Stomach (tissue), 8 donors: ENCODE measurements at regions not wholly inside any gene's neighbourhood (a gene's known extent, or its start where the extent isn't known, plus 50 kb on each side); places are given as distances from the start of the nearest gene placed in this dataset.

Source experiments
- DNase-seq, 2 donors: peaks; one replicate each; pipeline versions ENCODE4 v3.0.0 to v3.0.0-alpha.2; 2013 to 2019
- H3K27ac ChIP-seq, 5 donors: fragments of 200-600 bp in 4 of 5; sonication (generic) in 4 of 5; one replicate each; pipeline ENCODE4 v1.5.1; 2013 to 2019; ENCODE audit warnings: mild to moderate bottlenecking in 1 of 5, moderate library complexity in 1 of 5
- H3K27me3 ChIP-seq, 3 donors: fragments of 200-600 bp; sonication (generic); one replicate each; pipeline ENCODE4 v1.5.1; 2017 to 2019; ENCODE audit warnings: mixed run types in 1 of 3
- H3K36me3 ChIP-seq, 4 donors: fragments of 200-600 bp; sonication (generic); 1 replicate in 3 of 4; 2 replicates in 1 of 4; pipeline ENCODE4 v1.5.1; 2016 to 2019
- H3K4me1 ChIP-seq, 4 donors: fragments of 200-600 bp; sonication (generic); one replicate each; pipeline ENCODE4 v1.5.1; 2016 to 2019
- H3K4me3 ChIP-seq, 4 donors: fragments of 200-600 bp; sonication (generic) in 3 of 4; one replicate each; pipeline ENCODE4 v1.5.1; 2016 to 2019; ENCODE audit warnings: mild to moderate bottlenecking in 1 of 4
- H3K9me3 ChIP-seq, 4 donors: fragments of 200-600 bp; sonication (generic); one replicate each; pipeline ENCODE4 v1.5.1; 2016 to 2019
- CTCF ChIP-seq, 7 experiments: fragments of 450-650 bp in 4 of 7; fragments of 200-600 bp in 3 of 7; sonication (generic) in 3 of 7; IDR thresholded peaks; one replicate each; pipeline ENCODE4 v1.5.1; 2016 to 2019; ENCODE audit warnings: antibody characterized with exemption in 7 of 7, control low read depth in 2 of 7, mild to moderate bottlenecking in 1 of 7
- EP300 ChIP-seq: sonication (generic); formaldehyde crosslinking; IDR thresholded peaks from one replicate; pipeline ENCODE4 v1.6.1; 2017; ENCODE audit warnings: antibody characterized with exemption
- POLR2A ChIP-seq, 4 donors: fragments of 450-650 bp; IDR thresholded peaks; one replicate each; pipeline ENCODE4 v1.6.1; 2016; ENCODE audit warnings: antibody characterized with exemption in 4 of 4, control low read depth in 2 of 4, mild to moderate bottlenecking in 1 of 4, moderate library complexity in 1 of 4
- POLR2AphosphoS5 ChIP-seq, 3 donors: sonication (generic); formaldehyde crosslinking; IDR thresholded peaks; one replicate each; pipeline ENCODE4 v1.6.1; 2016; ENCODE audit warnings: antibody characterized with exemption in 3 of 3
- WGBS, 5 donors: extraction: QIAGEN DNeasy Blood & Tissue Kit in 3 of 5; methylation state at CpG; one replicate each; pipeline versions ENCODE4 v1.1.5 to v1.1.7; 2013 to 2018; 5-methylcytosine and 5-hydroxymethylcytosine counted together
- intact Hi-C: fragments of 100-400 bp; cut with DNase I; formaldehyde crosslinking; loops from one replicate; pipeline ENCODE4 v1.15.1; 2023; ENCODE audit warnings: low total_unique reads
- donor health status: healthy with polysubstance abuse.
- donor health status: Bipolar disorder and iron deficiency.
- donor health status: healthy.

- no peak overlapping the region for H3K4me3 ChIP-seq
- intact Hi-C loops, result no loop called here
- 71 to 73% (median 71%) methylated on average over 4 of the region's 4 CpGs for WGBS, 5 donors
- H3K9me3 ChIP-seq, result no peaks in the 10 kb centered on the region
- H3K27ac ChIP-seq, result no peak overlapping the region
- H3K36me3 ChIP-seq, result no peaks in the 10 kb centered on the region
- peaks cover 0 to 4% (median 0%) of the 10 kb centered on the region in 4 donors for H3K4me1 ChIP-seq
- DNase-seq, result no peak
- TF ChIP-seq POLR2AphosphoS5 (IDR thresholded peaks at IDR 0.05) (no peak), CTCF (IDR thresholded peaks at IDR 0.05) (no peak), EP300 (no peak), POLR2A (IDR thresholded peaks at IDR 0.05) (no peak)
- peaks cover 0 to 29% (median 0%) of the 10 kb centered on the region in 3 donors for H3K27me3 ChIP-seq
Observed at GRCh38 chr5:174426851-174427250, 297.5 kb upstream of the MSX2 start.

- WGBS, 5 donors, result 55 to 78% (median 59%) methylated on average over 5 of the region's 5 CpGs
- TF ChIP-seq POLR2AphosphoS5 (IDR thresholded peaks at IDR 0.05), result peak in 1 of 3 donors; percentile 21
- no peak for TF ChIP-seq POLR2A (IDR thresholded peaks at IDR 0.05)
- DNase-seq, result peak in 1 of 2 donors; percentile 13
- H3K4me3 ChIP-seq, result no peak overlapping the region
- no peaks in the 10 kb centered on the region for H3K36me3 ChIP-seq
- H3K27me3 ChIP-seq, result peaks cover 0 to 29% (median 0%) of the 10 kb centered on the region in 3 donors
- H3K4me1 ChIP-seq, result peaks cover 0 to 4% (median 0%) of the 10 kb centered on the region in 4 donors
- intact Hi-C loops, result no loop called here
- no peak overlapping the region for H3K27ac ChIP-seq
- H3K9me3 ChIP-seq, result no peaks in the 10 kb centered on the region
Observed at GRCh38 chr5:174427304-174427703, 297.1 kb upstream of the MSX2 start.

GRCh38 chr5:174428895-174429294 lies 295.5 kb upstream of the MSX2 start:
- intact Hi-C loops, result no loop called here
- WGBS, 5 donors, result 79 to 86% (median 83%) methylated on average over 6 of the region's 6 CpGs
- Histone ChIP-seq H3K27ac (no peak overlapping the region), H3K27me3 (peaks cover 0 to 21% (median 0%) of the 10 kb centered on the region in 3 donors), H3K4me3 (no peak overlapping the region), H3K9me3 (no peaks in the 10 kb centered on the region), H3K36me3 (no peaks in the 10 kb centered on the region), H3K4me1 (peaks cover 0 to 4% (median 0%) of the 10 kb centered on the region in 4 donors)
- no peak for DNase-seq
- TF ChIP-seq POLR2A (IDR thresholded peaks at IDR 0.05) (no peak), POLR2AphosphoS5 (IDR thresholded peaks at IDR 0.05) (no peak), EP300 (no peak), CTCF (IDR thresholded peaks at IDR 0.05) (no peak)

GRCh38 chr5:174430940-174431339 lies 293.4 kb upstream of the MSX2 start:
- TF ChIP-seq CTCF (IDR thresholded peaks at IDR 0.05), result no peak
- no peak for TF ChIP-seq POLR2A (IDR thresholded peaks at IDR 0.05)
- no peak for TF ChIP-seq EP300
- no peak for TF ChIP-seq POLR2AphosphoS5 (IDR thresholded peaks at IDR 0.05)
- no peak overlapping the region for H3K27ac ChIP-seq
- H3K36me3 ChIP-seq, result no peaks in the 10 kb centered on the region
- H3K4me1 ChIP-seq, result peaks cover 0 to 4% (median 0%) of the 10 kb centered on the region in 4 donors
- intact Hi-C loops, result no loop called here
- H3K27me3 ChIP-seq, result peaks cover 0 to 18% (median 0%) of the 10 kb centered on the region in 3 donors
- H3K9me3 ChIP-seq, result no peaks in the 10 kb centered on the region
- 60 to 89% (median 85%) methylated on average over 3 of the region's 3 CpGs for WGBS, 5 donors
- no peak for DNase-seq
- no peak overlapping the region for H3K4me3 ChIP-seq

GRCh38 chr5:174431504-174431903 lies 292.9 kb upstream of the MSX2 start:
- intact Hi-C loops, result no loop called here
- Histone ChIP-seq H3K27me3 (peaks cover 0 to 16% (median 0%) of the 10 kb centered on the region in 3 donors), H3K4me3 (no peak overlapping the region), H3K36me3 (no peaks in the 10 kb centered on the region), H3K27ac (no peak overlapping the region), H3K9me3 (no peaks in the 10 kb centered on the region), H3K4me1 (peaks cover 0 to 4% (median 0%) of the 10 kb centered on the region in 4 donors)
- DNase-seq, result no peak
- WGBS, 5 donors, result 78 to 84% (median 82%) methylated on average over 7 of the region's 7 CpGs
- TF ChIP-seq POLR2AphosphoS5 (IDR thresholded peaks at IDR 0.05) (no peak), EP300 (no peak), POLR2A (IDR thresholded peaks at IDR 0.05) (no peak), CTCF (IDR thresholded peaks at IDR 0.05) (no peak)
